ENCODE measurements at regions not wholly inside any gene's neighbourhood (a gene's known extent, or its start where the extent isn't known, plus 50 kb on each side); places are given as distances from the start of the nearest gene placed in this dataset.

- Histone ChIP-seq H3K4me3 (no peak overlapping the region), H3K27me3 (no peaks in the 10 kb centered on the region), H3K4me1 (no peaks in the 10 kb centered on the region), H3K36me3 (no peaks in the 10 kb centered on the region), H3K27ac (no peak overlapping the region), H3K9me3 (no peaks in the 10 kb centered on the region)
- intact Hi-C loops (cut with DNase I): no loop called here
- DNase-seq (ENCODE audit: extremely low spot score in 2 of 2): no peak
- no peak for TF ChIP-seq POLR2A (IDR thresholded peaks at IDR 0.05)
- TF ChIP-seq CTCF (IDR thresholded peaks at IDR 0.05): no peak
- no peak for TF ChIP-seq POLR2AphosphoS5 (IDR thresholded peaks at IDR 0.05; ENCODE audit: insufficient read depth in 1 of 2, low read depth in 1 of 2)
Measured at GRCh38 chr13:60981407-60981806, 434.2 kb downstream of the PCDH20 start.

GRCh38 chr13:60976367-60976766 is 439.3 kb downstream of the PCDH20 start:
- Histone ChIP-seq H3K9me3 (no peaks in the 10 kb centered on the region), H3K27ac (no peak overlapping the region), H3K4me3 (no peak overlapping the region), H3K36me3 (no peaks in the 10 kb centered on the region), H3K4me1 (no peaks in the 10 kb centered on the region), H3K27me3 (no peaks in the 10 kb centered on the region)
- intact Hi-C loops (cut with DNase I): no loop called here
- no peak for DNase-seq (ENCODE audit: extremely low spot score in 2 of 2)
- TF ChIP-seq CTCF (IDR thresholded peaks at IDR 0.05) (no peak), POLR2A (IDR thresholded peaks at IDR 0.05) (no peak), POLR2AphosphoS5 (IDR thresholded peaks at IDR 0.05; ENCODE audit: insufficient read depth in 1 of 2, low read depth in 1 of 2) (no peak)

GRCh38 chr13:60974296-60974695 is 441.4 kb downstream of the PCDH20 start:
- Histone ChIP-seq H3K9me3 (no peaks in the 10 kb centered on the region), H3K4me3 (no peak overlapping the region), H3K36me3 (no peaks in the 10 kb centered on the region), H3K27ac (no peak overlapping the region), H3K27me3 (no peaks in the 10 kb centered on the region), H3K4me1 (no peaks in the 10 kb centered on the region)
- TF ChIP-seq POLR2A (IDR thresholded peaks at IDR 0.05): no peak
- no peak for TF ChIP-seq CTCF (IDR thresholded peaks at IDR 0.05)
- TF ChIP-seq POLR2AphosphoS5 (IDR thresholded peaks at IDR 0.05; ENCODE audit: insufficient read depth in 1 of 2, low read depth in 1 of 2): no peak
- no peak for DNase-seq (ENCODE audit: extremely low spot score in 2 of 2)
- intact Hi-C loops (cut with DNase I): no loop called here

- no peak for DNase-seq (ENCODE audit: extremely low spot score in 2 of 2)
- TF ChIP-seq POLR2A (IDR thresholded peaks at IDR 0.05) (no peak), POLR2AphosphoS5 (IDR thresholded peaks at IDR 0.05; ENCODE audit: insufficient read depth in 1 of 2, low read depth in 1 of 2) (no peak)
- Histone ChIP-seq H3K27ac (no peak overlapping the region), H3K4me3 (no peak overlapping the region), H3K9me3 (no peaks in the 10 kb centered on the region), H3K36me3 (no peaks in the 10 kb centered on the region), H3K27me3 (no peaks in the 10 kb centered on the region), H3K4me1 (no peaks in the 10 kb centered on the region)
- intact Hi-C loops (cut with DNase I): no loop called here
Measured at GRCh38 chr13:60973529-60973928, 442.1 kb downstream of the PCDH20 start.

GRCh38 chr13:60970736-60971135 is 444.9 kb downstream of the PCDH20 start:
- Histone ChIP-seq H3K27me3 (no peaks in the 10 kb centered on the region), H3K4me3 (no peak overlapping the region), H3K4me1 (no peaks in the 10 kb centered on the region), H3K27ac (no peak overlapping the region), H3K9me3 (no peaks in the 10 kb centered on the region), H3K36me3 (no peaks in the 10 kb centered on the region)
- DNase-seq (ENCODE audit: extremely low spot score in 2 of 2): no peak
- intact Hi-C loops (cut with DNase I): no loop called here
- no peak for TF ChIP-seq CTCF (IDR thresholded peaks at IDR 0.05)
- no peak for TF ChIP-seq POLR2A (IDR thresholded peaks at IDR 0.05)
- TF ChIP-seq POLR2AphosphoS5 (IDR thresholded peaks at IDR 0.05; ENCODE audit: insufficient read depth in 1 of 2, low read depth in 1 of 2): no peak

- H3K27me3 ChIP-seq: no peaks in the 10 kb centered on the region
- H3K36me3 ChIP-seq: no peaks in the 10 kb centered on the region
- intact Hi-C loops (cut with DNase I): no loop called here
- H3K9me3 ChIP-seq: no peaks in the 10 kb centered on the region
- no peak overlapping the region for H3K27ac ChIP-seq
- no peaks in the 10 kb centered on the region for H3K4me1 ChIP-seq
- no peak for DNase-seq (ENCODE audit: extremely low spot score in 2 of 2)
- H3K4me3 ChIP-seq: no peak overlapping the region
- TF ChIP-seq CTCF (IDR thresholded peaks at IDR 0.05) (no peak), POLR2A (IDR thresholded peaks at IDR 0.05) (no peak), POLR2AphosphoS5 (IDR thresholded peaks at IDR 0.05; ENCODE audit: insufficient read depth in 1 of 2, low read depth in 1 of 2) (no peak)
Measured at GRCh38 chr13:60969656-60970055, 446.0 kb downstream of the PCDH20 start.

All from vagina (tissue), 2 donors.